GM19397 (cell line): ENCODE measurements at regions not wholly inside any gene's neighbourhood (a gene's known extent, or its start where the extent isn't known, plus 50 kb on each side); places are given as distances from the start of the nearest gene placed in this dataset.
"Not testable (repeated sequence)": the region's sequence is repeated elsewhere in the genome, so short reads cannot be mapped to it uniquely, and the experiment has no call there.

ENCODE experiments used
- ATAC-seq: cut with Tn5 transposase; IDR thresholded peaks from one replicate; pipeline ENCODE4 v1.9.1; 2021; ENCODE audit warnings: mild to moderate bottlenecking, moderate library complexity; ENCODE audit not compliant: unreplicated experiment

DNA sequence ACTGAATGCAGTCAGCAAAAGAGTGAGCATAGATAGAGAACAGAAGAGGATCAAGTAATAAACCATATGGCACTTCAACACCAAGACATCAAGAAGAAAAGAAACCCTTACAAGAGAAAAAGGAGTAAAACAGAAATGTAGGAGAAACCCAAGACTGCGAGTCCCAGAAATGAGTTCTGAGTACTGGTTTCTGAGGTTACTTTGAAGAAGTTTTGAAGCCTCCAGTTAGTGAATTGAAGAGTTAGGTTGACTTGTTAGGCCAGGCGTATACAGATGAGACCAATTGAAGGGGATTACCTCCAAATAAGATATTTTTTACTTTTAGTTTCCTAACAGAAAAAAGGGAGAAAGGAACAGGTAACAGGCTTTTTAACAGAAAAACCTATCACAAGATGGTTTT lies 162.2 kb upstream of the SSTR1 start:
- ATAC-seq, result no peak

DNA sequence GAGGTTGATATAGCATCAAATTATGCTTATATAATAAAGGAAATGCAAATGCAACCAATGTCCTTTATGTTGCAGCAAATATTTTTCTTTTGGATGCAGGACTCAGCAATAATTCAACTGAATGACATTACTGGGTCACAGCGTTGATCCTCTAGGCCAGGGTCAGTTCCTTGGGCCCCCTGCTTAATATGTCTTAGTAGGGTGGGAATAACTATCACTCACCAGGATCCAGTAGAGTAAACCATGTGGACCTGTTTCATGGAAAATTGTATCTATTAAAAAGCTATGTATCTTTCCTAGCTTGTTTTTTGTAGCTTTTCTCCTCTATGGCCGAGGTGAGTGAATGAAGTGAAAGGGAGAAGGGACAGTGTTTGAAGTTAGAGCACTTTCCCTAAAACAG lies 161.5 kb upstream of the SSTR1 start:
- no peak for ATAC-seq

DNA sequence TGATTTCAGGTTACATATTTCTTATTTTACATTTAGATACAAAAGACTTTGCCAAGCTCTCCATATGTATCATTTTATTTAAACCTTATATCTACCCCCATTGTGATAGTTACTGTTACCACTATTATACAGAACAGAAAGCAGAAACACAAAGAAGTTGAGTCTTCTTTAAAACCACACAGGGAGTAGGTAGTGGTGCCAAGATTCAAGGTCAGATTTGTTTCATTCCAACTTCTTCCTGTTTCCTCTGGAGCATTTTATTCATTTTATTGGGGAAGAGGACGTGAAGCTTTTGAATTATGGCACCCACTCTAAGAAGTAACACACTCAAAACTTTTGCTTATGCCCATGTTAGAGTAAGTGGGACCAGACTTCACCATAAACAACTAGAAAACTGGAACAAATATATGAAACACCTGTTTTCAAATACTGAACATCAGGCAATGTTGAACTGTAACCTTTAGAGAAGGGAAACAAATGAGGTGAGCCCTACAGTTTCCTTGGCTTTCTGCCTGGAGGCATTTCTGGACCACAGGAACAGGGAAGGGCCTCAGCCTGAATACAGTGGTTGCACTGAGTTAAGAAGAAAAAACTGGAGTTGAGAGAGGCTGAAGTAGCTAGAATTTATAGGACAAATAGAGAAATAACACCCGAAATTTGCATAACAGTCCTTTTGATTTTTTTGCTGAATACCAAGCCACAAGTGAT lies 160.4 kb upstream of the SSTR1 start:
- no peak for ATAC-seq

DNA sequence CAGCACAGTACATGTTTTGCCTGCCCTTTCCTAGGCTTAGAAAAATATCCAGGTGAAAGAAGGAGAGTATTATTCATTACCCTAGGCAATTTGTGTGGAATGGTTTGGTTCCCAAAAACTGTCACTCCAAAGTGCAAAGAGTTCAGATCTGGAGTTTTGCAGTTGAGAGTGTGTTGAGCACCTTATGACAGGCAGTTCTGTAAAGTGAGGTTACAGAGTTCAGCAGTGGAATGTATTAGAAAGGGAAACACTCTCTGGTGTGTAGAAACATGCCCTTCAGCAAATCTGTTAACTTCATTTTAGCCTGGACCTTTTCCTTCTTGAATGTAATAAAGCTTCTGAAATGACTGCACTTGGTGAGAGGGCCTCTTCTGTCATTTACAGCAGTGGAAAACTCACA lies 154.0 kb upstream of the SSTR1 start:
- ATAC-seq, result no peak

DNA sequence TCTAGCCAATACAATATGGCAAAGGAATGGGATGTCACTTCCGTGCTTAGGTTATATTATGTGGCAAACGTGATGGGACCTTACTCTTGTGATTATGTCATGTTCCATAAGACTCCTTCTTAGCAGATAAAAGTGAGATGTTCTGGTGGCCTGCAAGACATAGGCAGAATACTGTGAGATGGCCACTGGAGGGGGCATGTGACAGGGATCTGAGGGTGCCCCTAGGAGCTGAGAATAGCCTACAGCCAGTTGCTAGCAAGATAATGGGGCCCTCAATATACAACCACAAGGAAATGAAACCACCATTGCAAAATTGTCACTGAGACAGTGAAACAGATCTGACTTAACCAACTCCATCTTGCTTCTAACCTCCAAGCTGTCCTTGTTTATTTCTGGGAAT lies 151.4 kb upstream of the SSTR1 start:
- peak; percentile 91 for ATAC-seq

DNA sequence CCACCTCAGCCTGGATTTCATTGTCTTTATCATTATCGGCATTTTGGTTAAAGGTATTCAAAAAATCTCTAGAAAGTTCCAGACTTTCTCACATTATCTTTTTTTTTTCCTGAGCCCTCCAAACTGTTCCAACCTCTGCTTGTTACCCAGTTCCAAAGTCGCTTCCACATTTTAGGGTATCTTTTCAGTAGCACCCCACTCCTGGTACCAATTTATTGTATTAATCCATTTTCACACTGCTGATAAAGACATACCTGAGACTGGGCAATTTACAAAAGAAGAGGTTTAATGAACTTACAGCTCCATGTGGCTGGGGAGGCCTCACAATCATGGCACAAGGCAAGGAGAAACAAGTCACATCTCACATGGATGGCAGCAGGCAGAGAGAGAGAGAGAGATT lies 145.5 kb upstream of the SSTR1 start:
- not testable (repeated sequence) for ATAC-seq

DNA sequence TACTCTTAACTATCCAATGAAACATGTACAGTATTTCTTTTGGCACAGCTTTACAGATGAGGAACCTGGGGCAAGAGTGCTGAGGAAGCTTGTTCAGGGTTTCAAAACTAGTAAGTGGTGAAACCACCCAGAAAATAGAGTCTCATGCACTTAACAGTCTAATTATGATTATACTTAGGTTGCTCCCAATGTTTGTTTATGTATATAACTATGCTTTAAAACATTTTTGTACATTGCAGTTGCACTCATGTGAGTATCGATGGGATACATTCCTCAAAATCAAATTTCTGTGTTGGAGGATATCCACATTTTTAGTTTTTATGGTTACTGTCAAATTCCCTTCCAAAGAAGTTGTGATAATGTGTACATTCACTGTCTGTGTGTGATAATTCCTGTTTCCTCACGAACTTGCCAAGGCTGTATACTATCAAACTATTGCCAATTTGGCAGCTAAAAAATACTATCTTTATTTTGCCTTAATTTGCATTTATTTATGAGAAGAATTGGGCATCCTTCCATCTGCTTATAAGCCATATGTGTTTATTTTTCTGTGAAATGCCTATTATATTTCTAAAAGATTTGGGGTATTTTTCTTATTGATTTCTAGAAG lies 143.9 kb upstream of the SSTR1 start:
- ATAC-seq, result no peak

DNA sequence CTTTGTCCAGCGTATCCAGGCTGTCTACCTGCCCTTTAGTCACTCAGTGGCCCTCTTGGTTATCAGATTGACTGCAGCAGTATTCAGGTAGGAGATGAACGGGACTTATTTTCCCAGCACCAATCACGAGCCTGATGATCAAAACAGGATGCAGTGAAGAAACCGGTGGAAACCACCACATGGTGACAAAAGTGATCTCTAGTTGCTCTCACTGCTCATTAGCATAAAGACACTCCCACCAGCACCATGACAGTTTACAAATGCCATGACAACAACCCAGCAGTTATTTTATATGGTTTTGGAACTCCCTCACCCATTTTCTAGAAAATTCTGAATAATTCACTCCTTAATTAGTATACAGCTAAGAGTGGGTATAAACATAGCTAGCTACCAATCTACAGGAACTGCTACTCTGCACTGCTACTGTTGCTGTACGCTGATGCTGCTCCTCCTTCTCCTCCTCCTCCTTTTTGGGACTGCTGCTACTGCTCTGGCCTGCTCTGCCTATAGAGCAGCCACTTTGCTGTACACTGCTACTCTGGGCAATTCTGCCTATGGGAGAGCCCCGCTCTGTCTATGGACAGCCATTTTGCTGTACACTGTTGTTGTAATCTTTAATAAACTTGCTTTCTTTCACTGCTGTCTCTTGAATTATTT lies 142.5 kb upstream of the SSTR1 start:
- peak; percentile 94 for ATAC-seq

DNA sequence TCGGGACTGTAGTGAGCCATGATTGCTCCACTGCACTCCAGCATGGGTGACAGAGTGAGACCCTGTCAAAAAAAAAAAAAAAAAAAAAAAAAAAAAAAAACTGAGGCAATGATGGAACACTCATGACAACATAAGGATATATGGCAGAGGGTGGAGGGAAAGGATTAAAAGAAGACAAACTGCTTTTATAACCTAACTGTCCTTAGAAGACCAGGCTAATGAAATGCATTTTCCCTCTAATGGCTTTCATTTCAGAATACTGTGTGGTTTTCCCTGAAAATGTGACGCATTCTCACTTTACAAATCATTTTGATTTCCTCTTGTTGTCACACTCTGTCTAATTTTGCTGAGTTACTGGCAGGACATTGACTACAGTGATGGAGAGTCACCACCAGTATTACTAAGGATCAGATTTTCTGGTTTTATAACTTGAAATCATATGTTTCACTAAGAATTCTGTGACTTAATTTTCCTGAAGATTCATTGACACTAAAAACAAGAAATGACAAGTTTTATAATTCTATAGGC lies 137.6 kb upstream of the SSTR1 start:
- no peak for ATAC-seq

DNA sequence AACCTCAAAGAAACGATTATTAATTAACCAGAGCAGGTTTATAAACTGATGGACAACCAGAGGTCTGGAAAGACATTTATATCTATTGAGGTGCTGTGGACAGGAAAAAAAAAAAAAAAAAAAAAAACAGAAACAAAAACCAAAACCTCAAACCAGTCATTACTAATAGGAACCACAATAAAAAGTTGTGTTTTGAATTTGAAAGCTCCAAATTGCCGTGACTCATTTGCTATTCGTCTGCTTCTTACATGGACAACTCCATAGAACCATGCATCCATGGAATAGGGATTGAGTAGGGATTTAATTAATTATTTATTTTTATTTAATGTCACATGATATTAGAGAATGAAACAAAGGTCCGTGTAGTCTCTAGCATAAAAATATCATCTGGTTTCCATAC lies 134.1 kb upstream of the SSTR1 start:
- ATAC-seq, result no peak

DNA sequence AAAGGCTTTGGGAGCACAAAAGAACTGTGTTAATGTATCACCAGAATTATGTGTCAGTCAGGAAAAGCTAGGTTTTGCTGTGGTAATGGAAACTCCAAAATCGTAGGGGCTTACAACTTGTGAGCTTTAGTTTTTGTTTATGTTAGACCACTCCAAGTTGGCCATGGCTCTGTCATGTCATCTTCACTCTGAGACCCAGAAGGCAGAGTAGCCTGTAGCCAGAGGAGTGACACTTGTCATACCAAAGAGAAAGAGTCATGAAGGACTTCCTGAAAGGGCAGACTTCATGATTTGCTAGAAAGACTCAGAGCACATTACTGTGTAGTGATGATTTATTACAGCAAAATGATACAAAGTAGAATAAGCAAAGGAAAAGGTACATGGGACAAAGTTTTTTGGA lies 133.6 kb upstream of the SSTR1 start:
- no peak for ATAC-seq

DNA sequence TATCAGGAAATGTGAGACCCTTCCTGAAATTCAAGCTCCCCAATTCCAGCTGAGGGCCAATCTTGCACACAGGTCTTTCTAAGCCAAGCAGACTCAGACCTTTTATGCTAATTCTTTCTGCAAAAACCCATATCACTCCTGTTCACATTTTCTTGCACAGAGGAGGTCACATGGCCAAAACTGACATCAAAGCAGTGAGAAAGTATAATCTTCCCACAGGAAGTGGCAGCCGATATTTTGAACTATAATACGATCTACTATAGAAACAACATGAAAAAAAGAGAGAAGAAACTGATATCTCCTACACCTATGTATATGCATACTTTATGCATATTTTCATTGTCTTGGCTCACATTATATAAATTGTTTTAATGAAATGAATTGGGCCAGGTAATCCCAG lies 132.9 kb upstream of the SSTR1 start:
- no peak for ATAC-seq

DNA sequence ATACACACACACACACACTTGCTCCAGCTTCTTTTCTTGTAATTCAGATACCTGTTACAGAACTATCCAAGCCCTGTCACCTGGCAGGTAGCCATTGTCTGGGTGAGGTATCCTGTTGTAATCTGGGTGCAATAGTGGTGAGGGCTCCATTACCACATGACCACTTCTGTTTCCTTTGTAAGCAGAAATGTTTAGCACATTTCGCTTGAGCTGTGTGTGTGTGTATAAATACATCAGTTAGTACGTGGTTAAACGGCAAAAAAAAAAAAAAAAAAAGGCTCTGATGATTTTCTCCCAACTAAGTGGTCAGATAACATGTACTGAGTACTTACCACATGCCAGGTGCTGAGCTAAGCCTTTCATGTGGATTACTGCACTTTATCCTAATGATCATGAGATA lies 129.3 kb upstream of the SSTR1 start:
- ATAC-seq, result peak; percentile 53

DNA sequence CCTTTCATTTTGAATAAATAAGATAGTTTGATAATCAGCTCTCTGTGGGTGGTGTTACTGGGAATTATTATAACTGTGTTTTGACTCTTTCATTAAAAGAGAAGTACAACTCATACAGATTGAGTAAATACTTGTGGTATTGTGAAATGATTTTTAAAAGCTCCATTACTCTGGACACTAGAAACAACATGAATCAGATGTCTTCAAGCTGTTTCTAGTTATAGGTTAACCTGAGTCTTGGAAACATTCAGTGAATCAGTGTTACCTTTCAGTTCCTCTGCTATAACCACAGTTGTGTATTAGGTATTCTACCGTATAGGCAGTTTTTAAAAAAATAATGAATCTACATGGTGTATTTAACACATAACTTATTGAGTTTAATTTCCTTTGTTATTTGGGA lies 128.4 kb upstream of the SSTR1 start:
- ATAC-seq, result peak; percentile 84

DNA sequence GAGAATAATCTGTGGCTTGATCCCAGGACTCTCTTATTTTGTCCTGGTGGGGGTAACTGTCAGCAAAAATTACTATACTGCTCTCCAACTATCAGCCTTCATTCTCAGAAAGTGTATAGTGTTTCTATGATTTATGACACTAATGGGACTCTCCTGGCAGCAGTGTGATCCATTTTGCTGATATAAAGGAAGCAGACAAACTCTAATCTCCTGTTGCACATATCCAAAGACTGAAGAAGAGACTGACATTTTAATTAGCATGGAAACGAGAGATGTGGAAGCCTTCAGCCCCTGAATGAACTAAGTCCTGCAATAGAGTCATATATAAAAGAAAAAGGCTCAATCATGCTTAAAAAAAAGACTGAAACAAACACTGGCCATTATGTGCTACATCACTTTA lies 127.8 kb upstream of the SSTR1 start:
- ATAC-seq, result no peak

DNA sequence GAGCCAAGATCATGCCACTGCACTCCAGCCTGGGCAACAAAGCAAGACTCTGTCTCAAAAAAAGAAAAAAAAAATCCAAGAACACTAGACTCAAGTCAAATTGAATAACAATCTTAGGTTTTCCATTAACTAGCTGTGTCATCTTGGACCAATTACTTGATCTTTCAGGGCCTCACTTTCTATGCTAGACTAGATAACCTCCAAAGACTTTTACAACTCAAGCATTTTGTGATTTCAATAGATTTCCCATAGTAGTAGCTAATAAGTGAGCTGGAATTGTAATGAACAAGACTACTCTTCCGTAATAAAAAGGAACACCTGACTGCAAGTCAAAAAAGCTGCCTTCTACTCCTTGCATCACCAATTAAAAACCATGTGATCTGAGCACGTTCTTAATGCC lies 127.0 kb upstream of the SSTR1 start:
- ATAC-seq, result no peak

DNA sequence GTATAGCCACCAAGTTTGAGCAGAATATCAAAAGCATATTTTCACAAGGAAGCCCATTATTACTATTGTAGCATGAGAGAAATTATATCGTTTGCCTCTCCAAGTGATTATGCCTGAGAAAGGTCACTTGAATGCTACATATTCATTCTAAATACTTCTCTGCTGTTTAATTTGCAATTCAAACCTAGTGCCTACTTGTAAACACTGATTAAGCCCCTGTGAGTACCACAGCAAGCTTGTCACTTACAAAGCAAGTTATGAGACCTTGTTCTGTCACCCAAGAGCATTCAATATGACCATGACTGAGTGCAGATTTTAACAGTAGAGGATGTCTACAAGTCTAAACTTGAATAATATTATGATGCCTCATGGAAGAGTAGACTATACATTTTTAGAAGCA lies 124.7 kb upstream of the SSTR1 start:
- no peak for ATAC-seq

DNA sequence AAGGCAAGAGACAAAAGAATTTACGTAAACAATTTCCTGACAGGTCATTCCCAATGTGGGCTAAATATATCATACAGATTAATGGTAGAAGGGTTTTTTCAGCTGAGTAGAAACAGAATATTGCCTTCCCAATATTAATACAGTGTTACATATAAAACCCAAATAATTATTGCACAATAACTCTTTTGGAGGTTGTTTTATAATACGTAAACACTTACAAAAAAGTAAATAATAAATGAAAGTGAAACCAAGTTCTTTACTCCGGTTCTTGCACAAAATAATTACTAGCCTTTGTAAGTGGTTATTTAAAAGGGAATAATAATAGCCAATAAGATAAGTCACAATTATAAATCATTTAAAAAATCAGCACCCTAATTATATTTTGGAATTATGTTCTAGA lies 118.6 kb upstream of the SSTR1 start:
- no peak for ATAC-seq

DNA sequence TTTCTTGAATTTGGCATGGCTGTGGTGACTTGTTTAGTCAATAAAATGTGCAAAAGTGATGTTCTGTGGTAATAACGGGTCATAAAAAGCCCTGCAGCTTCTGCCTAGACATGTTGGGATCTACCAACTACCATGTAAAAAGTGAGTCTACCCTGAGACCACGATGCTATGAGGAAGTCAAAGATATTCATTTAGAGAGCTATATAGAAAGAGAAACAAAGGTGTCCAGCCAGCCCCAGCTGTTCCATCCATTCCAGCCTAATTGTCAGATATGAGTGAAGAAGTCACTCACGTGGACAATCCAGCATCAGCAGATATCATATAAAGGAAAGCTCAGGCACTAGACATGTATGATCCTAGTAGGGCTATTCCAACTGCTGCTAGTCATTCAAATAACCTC lies 117.2 kb upstream of the SSTR1 start:
- peak; percentile 53 for ATAC-seq

DNA sequence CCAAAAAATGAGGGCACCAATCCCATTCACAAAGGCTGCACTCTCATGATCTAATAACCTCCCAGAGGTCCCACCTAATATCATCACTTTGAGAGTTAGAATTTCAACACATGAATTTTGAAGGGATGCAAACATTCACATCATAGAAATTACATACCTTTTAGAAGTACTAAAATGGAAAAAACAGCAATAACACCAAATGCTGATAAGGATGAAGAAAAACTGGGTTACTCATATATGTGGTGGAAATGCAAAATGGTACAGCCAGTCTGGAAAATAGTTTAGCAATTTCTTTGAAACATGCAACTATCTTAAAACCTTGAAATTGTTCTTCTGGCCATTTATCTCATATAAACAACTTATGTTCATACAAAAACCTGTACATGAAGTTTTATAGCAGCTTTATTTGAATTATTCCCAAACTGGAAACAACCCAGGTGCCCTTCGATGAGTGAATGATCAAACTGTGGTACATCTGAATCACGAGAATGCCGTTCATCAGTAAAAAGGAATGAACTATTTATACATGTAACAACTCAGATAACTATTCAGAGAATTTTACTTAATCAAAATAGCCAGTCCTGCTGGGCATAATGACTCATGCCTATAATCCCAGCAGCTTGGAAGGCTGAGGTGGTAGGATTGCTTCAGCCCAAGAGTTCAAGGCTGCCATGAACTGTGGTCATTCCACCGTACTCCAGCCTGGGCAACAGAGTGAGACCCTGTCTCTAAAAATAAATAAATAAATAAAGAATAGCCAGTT lies 109.4 kb upstream of the SSTR1 start:
- no peak for ATAC-seq

DNA sequence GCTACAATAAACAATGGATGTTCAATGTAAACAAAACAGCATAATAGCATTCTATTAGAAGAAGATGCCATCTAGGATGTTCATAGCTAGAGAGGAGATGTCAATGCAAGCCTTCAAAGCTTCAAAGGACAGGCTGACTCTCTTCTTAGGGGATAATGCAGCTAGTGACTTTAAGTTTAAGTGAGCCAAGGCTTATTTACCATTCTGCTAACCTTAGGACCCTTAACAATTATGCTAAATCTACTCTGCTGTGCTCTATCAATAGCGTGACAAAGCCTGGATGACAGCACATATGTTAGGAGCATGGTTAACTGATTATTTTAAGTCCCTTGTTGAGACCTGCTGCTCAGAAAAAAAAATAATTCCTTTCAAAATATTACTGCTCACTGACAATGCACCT lies 106.0 kb upstream of the SSTR1 start:
- no peak for ATAC-seq
